ENCODE measurements at regions not wholly inside any gene's neighbourhood (a gene's known extent, or its start where the extent isn't known, plus 50 kb on each side); places are given as distances from the start of the nearest gene placed in this dataset.

- TF ChIP-seq MAX (IDR thresholded peaks at IDR 0.05; ENCODE audit: low read depth, low read length) (no peak), NRF1 (conservative IDR thresholded peaks at IDR 0.05; ENCODE audit: low read depth, low read length) (no peak), CHD1 (IDR thresholded peaks at IDR 0.05; ENCODE audit: low read depth, low read length) (no peak), SKIL (IDR thresholded peaks at IDR 0.05; ENCODE audit: low read depth, poor library complexity, severe bottlenecking) (no peak), RCOR1 (conservative IDR thresholded peaks at IDR 0.05; ENCODE audit: low read depth, low read length) (no peak), RAD21 (IDR thresholded peaks at IDR 0.05; ENCODE audit: insufficient read depth, low read depth, low read length) (no peak), SUZ12 (IDR thresholded peaks at IDR 0.05; ENCODE audit: unreplicated experiment) (no peak), EZH2 (IDR thresholded peaks at IDR 0.05; ENCODE audit: borderline replicate concordance, control insufficient read depth, low read depth, low read length) (no peak), ZNF622 (IDR thresholded peaks at IDR 0.05) (no peak), POLR2A (IDR thresholded peaks at IDR 0.05; ENCODE audit: low read depth, low read length) (no peak), ASH2L (IDR thresholded peaks at IDR 0.05; ENCODE audit: borderline replicate concordance, low read depth) (no peak), TAF1 (IDR thresholded peaks at IDR 0.05; ENCODE audit: borderline replicate concordance, low read depth, low read length) (no peak), MYC (IDR thresholded peaks at IDR 0.05; ENCODE audit: insufficient read depth, insufficient read length, insufficient replicate concordance, low read length, severe bottlenecking) (no peak), RB1 (IDR thresholded peaks at IDR 0.05; ENCODE audit: borderline replicate concordance) (no peak)
Measured at GRCh38 chr16:82300374-82300951, 130.4 kb upstream of the MPHOSPH6 start.

All from GM12878 (cell line).